HG02852 (cell line): ENCODE measurements at regions not wholly inside any gene's neighbourhood (a gene's known extent, or its start where the extent isn't known, plus 50 kb on each side); places are given as distances from the start of the nearest gene placed in this dataset.
A peak's percentile ranks its signal among the peaks of the same experiment; 100 is the strongest.
"Not testable (repeated sequence)": the region's sequence is repeated elsewhere in the genome, so short reads cannot be mapped to it uniquely, and the experiment has no call there.

Experiments
- ATAC-seq: cut with Tn5 transposase; IDR thresholded peaks from one replicate; pipeline ENCODE4 v1.9.1; 2021; ENCODE audit warnings: mild to moderate bottlenecking, moderate library complexity; ENCODE audit not compliant: unreplicated experiment

DNA sequence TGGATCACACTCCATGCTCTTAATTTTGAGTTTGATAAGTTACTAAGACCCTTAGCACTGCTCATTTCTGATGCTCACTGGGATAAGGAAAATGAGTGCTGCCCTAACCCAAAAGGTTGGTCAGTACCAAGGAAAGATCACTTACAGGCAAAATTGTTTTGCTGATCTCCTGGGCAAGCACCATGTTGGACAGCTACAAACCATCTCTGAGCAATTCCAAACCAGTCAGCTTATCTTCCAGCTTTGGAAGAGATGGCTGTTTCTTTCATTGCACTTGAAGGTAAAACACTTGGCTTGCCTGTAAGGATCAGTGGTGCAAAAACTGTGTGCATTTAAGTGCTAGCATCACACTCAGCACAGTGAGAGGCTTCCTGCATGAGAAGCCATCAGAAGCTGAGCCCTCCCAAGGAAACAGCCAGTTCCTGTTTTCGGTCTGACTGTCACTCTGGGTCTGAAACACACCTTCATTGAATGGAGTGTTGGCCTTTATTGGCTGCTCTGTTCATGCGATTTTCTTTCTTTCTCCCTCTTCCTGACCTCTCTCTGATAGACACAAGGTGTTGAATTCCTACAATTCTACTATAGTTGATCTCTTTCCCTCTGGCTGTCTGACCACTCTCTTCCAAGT lies 126.4 kb upstream of the GHITM start:
- ATAC-seq, result peak; percentile 100

DNA sequence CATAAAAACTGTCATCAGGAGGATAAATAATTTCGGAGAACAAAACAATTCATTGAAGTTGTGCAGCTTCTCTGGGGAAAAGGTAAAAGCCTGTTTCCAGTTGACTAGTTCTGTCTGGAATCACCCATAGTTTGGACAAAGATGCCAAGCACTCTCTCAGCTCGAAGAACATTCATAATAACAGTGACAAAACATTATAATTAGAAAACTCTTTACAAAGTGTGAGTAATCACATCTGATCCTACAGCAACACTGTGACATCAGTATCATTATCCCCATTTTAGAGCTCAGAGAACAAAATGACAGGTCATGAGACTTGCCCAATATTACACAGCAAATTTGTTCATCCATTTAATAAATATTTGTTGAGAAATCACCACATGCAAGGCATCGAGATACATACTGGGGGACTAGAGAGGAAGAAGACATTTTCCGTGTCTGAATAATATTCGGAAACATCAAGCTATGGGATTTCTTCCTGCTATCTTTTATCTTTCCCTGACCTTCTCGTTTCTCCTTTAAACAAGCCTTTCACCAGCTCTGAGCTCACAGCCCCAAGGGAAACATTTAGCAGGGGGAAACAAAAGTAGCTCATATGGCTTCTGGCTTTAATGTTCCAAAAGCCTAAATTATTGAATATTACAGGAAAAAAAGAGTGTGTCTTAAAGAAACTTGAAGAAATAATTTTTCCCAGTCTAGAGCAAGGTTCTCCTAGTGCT lies 123.3 kb upstream of the GHITM start:
- no peak for ATAC-seq

- ATAC-seq, result no peak
These were observed 120.5 kb upstream of the GHITM start for GRCh38 chr10:84018826-84019225.

- ATAC-seq, result not testable (repeated sequence)
These were observed 119.4 kb upstream of the GHITM start for GRCh38 chr10:84019854-84020458.

DNA sequence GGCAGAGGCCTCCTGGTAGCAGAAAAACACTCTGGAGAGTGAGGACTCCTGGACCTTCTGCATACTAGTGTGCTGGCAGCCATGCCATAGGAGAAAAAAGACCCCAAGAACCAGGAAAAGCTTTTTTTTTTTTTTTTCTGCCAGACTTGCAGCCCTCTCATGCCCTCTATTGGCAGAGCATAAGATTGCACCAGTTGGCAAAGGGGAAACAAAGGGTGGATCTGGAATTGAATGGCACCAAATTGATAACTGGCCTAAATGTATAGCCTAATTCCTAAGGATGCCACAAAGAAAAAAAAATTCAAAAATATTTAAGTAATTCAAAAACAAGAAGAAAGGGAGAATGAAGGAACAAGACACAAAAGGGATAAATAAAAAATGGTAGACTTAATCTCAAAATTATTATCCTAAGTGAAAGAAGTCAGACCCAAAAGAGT lies 112.5 kb upstream of the GHITM start:
- no peak for ATAC-seq

GRCh38 chr10:84029840-84030239 lies 109.5 kb upstream of the GHITM start:
- no peak for ATAC-seq

- ATAC-seq, result no peak
These were observed 101.3 kb upstream of the GHITM start for GRCh38 chr10:84038035-84038434.

DNA sequence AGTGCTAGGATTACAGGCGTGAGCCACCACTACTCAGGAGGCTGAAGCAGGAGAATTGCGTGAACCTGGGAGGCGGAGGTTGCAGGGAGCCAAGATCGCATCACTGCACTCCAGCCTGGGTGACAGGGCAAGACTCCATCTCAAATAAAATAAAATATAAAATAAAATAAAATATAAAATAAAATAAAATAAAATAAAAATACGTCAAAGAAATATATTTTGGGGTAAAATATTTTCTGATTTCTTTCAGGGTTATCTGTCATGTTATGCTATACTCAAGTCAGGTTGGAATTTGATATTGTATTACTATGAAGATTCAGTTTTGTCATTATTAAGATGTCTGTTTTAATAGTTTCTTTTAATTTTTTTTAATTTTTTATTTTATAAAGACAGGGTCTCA lies 99.4 kb upstream of the GHITM start:
- no peak for ATAC-seq

DNA sequence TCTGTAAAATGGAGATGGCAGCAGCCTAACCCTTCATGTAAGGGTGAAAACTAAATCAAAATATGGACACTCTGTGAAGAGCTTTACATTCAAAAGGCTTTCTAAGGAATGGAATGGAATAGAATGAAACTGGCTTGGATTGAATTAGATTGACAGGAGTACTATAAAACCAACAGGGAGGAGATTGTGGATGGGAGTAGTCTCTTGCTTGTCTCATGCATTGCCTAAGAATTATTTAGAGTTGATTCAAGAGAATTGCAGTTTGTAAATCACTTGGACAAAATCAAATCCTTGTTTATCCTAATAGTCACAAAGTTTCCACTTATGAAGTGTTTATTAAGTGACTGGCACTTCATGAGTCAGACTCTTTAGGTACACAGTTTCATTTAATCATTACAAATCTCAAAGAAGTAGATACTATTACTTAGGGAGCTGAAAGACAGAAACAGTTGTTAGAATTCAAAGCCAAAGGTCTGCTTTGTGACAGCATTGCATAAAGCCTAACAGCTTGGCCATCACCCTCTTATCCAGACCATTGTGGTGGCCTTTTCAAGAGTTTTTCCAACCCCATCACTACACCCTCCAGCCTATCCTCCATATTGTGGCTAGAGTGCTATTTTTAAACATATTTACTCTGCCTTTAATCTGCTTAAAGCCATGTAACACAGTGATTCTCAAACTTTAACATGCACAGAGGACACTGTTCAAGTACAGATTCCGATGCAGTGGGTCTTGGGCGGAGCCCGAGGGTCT lies 91.9 kb upstream of the GHITM start:
- no peak for ATAC-seq

DNA sequence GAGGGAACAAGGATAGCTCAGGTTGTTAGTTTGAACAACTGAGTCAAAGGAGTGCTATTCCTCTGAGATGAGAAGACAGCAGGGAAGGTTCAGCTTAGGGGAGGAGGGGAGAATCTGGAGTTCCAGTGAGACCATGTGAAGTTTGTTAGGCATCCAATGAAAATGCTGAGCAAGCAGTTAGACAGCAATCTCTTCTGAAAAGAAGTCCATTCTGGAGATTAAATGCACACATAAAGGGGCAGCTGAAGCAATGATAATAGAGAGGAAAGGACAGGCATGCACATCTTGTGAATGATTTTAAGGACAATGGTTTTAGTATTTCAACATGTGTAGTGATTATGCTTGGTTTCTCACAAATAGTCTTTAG lies 89.7 kb upstream of the GHITM start:
- no peak for ATAC-seq

- ATAC-seq, result no peak
These were observed 85.7 kb upstream of the GHITM start for GRCh38 chr10:84053626-84054025.

- ATAC-seq, result no peak
These were observed 84.6 kb upstream of the GHITM start for GRCh38 chr10:84054743-84055142.

GRCh38 chr10:84059526-84059925 lies 79.8 kb upstream of the GHITM start:
- no peak for ATAC-seq

DNA sequence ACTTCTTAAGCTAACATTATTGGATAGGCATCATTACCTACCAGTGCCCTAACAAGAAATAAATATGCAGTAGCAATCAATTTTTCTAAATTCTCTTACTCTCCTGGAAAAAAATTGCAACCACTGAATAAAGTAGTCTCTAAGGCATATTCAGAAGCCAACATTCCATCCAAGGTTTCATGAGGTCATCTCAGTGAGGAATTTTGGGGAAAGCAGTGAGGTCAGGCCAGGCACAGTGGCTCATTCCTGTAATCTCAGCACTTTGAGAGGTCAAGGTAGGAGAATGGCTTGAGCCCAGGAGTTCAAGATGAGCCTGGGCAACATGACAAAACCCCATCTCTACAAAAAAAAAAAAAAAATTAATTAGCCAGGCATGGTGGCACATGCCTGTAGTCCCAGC lies 75.9 kb upstream of the GHITM start:
- ATAC-seq, result no peak

- ATAC-seq, result peak; percentile 70
These were observed 73.3 kb upstream of the GHITM start for GRCh38 chr10:84065804-84066601.

DNA sequence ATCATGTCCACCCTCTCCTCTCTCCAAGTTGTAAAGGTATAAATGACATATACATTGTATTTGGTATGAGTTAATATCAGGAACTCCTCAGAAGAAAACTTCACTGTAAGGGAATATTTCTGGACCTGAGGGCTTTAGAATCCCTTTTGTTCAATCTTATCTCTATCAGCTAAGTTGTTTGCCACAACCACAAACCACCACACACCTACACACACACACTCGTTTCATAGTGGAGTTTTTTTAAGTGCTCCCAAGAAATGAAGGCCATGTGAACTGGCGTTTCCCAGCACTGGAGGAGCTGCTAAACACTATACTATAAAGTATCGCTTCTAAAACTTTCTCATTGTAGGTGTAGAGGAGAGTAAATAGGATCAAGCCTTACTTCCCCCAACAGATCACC lies 64.8 kb upstream of the GHITM start:
- ATAC-seq, result no peak

GRCh38 chr10:84075226-84076046 lies 63.9 kb upstream of the GHITM start:
- ATAC-seq, result no peak

DNA sequence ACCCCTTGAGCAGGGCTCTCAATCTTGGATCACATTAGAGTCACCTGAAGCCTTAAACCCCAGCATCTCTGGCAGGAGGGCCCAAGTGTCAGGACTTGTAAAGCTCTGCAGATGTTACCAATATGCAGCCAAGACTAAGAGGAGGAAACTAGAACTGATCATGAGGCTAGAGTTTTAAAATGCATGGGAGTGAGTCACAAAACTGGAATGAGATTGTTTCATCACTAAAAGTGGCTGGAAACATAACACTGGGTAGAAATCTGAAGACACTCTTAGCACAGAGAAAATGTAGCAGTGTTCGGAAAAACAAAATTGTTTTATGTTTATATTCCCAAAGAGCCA lies 63.3 kb upstream of the GHITM start:
- ATAC-seq, result no peak

GRCh38 chr10:84076540-84077195 lies 62.6 kb upstream of the GHITM start:
- no peak for ATAC-seq

DNA sequence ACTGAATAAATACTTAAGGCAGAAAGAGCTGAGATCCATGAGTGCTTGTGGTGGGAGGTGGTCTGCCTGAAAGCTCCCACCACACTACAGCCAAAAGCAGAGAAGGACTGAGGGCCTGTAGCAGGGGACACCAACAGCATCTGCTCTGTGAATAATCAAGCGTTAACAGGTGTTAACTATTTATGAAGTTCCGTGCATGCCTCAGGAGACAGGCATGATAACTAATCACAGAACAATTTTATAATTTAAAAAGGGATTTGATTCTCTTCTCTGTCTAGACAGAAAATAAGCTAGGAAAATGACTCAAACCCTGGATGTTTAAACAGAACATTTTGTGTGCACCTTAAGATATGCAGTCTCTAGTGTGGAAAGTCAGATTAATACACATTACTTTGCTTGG lies 61.5 kb upstream of the GHITM start:
- ATAC-seq, result no peak
